ENCODE measurements at regions not wholly inside any gene's neighbourhood (a gene's known extent, or its start where the extent isn't known, plus 50 kb on each side); places are given as distances from the start of the nearest gene placed in this dataset.

- no peak overlapping the region for H3K23ac ChIP-seq (ENCODE audit: insufficient read length)
- no peak overlapping the region for H3K56ac ChIP-seq (replicated peaks; ENCODE audit: insufficient read length, low read depth, low read length)
- H3K18ac ChIP-seq (ENCODE audit: extremely low read depth, low read length) = no peak overlapping the region
- H4K20me1 ChIP-seq (replicated peaks in 1 of 2; ENCODE audit: control insufficient read depth in 1 of 2, insufficient read depth in 2 of 2, low read length in 2 of 2) = no peaks in the 10 kb centered on the region
- H3K4ac ChIP-seq (replicated peaks; ENCODE audit: insufficient read length, low read depth, low read length) = no peak overlapping the region
- no peak overlapping the region for H3K4me3 ChIP-seq (ENCODE audit: extremely low read depth in 1 of 4, insufficient read depth in 2 of 4, low read depth in 3 of 4, low read length in 4 of 4)
- H4K8ac ChIP-seq (ENCODE audit: extremely low read depth, insufficient read depth, low read length) = no peak overlapping the region
- H2AFZ ChIP-seq (ENCODE audit: low read length) = no peak overlapping the region
- H3K14ac ChIP-seq (ENCODE audit: insufficient read length) = no peak overlapping the region
- ChIA-PET CTCF (ENCODE audit: partially characterized antibody) (no interaction called here), POLR2A (ENCODE audit: partially characterized antibody) (no interaction called here)
- H3K9me3 ChIP-seq (ENCODE audit: insufficient read depth in 2 of 2, low read depth in 1 of 2, low read length in 1 of 2) = no peaks in the 10 kb centered on the region
- no peak overlapping the region for H2BK5ac ChIP-seq (ENCODE audit: low read depth, low read length)
- peaks cover 8% of the 10 kb centered on the region; the same call in 1 of the 2 replicates for H3K23me2 ChIP-seq (ENCODE audit: low read depth, low read length)
- H2BK15ac ChIP-seq (ENCODE audit: low read length) = 0 out of 2 replicates have a peak overlapping the region, but pooled peaks have one; percentile 31
- H3K9ac ChIP-seq (replicated peaks in 1 of 4; ENCODE audit: extremely low read depth in 1 of 4, low read depth in 3 of 4, low read length in 3 of 4) = no peak overlapping the region
- H3K27me3 ChIP-seq (replicated peaks in 1 of 4; ENCODE audit: control insufficient read depth in 3 of 4, extremely low read depth in 1 of 4, insufficient read depth in 3 of 4, low read length in 3 of 4) = no peaks in the 10 kb centered on the region
- no peak overlapping the region for H2BK120ac ChIP-seq (replicated peaks; ENCODE audit: low read depth, low read length)
- 90% methylated on average over 24 of the region's 24 CpGs; no CpG with 5 or more reads in 1 of the 2 experiments for WGBS, 2 experiments (ENCODE audit: extremely low coverage in 1 of 2, insufficient coverage in 1 of 2, insufficient read length in 1 of 2, insufficient replicate concordance in 2 of 2, low coverage in 1 of 2, low lambda C conversion rate in 2 of 2, missing lambda C conversion rate in 1 of 2)
- H2BK20ac ChIP-seq (ENCODE audit: low read length) = no peak overlapping the region
- H2AK5ac ChIP-seq (ENCODE audit: low read depth, low read length) = no peak overlapping the region
- H2BK12ac ChIP-seq (ENCODE audit: low read depth, low read length) = no peak overlapping the region
- no peaks in the 10 kb centered on the region for H3K36me3 ChIP-seq (ENCODE audit: control insufficient read depth in 2 of 4, insufficient read depth in 4 of 4, low read length in 3 of 4)
- no peaks in the 10 kb centered on the region for H3K79me1 ChIP-seq (ENCODE audit: low read depth, low read length)
- TF ChIP-seq CBX5 (IDR thresholded peaks at IDR 0.05; ENCODE audit: low read depth, low read length) = no peak
- 0 out of 2 replicates have a peak, but pooled peaks have one; percentile 19 for TF ChIP-seq E2F6 (IDR thresholded peaks at IDR 0.05)
- DNase-seq (ENCODE audit: low read depth in 1 of 2, low spot score in 2 of 2) = no peak
- H3K4me2 ChIP-seq (ENCODE audit: insufficient read depth in 1 of 2, low read depth in 2 of 2, low read length in 2 of 2) = no peak overlapping the region
- H3K79me2 ChIP-seq (ENCODE audit: control insufficient read depth in 1 of 2, insufficient read depth in 2 of 2, low read length in 2 of 2) = no peaks in the 10 kb centered on the region
- no peak overlapping the region for H4K91ac ChIP-seq (replicated peaks; ENCODE audit: insufficient read length, low read length)
- FAIRE-seq = no peak
- H3K27ac ChIP-seq (ENCODE audit: low read depth, low read length) = no peak overlapping the region
- peaks cover 0 to 15% (median 9%) of the 10 kb centered on the region in 4 experiments for H3K4me1 ChIP-seq (replicated peaks in 1 of 4; ENCODE audit: control insufficient read depth in 3 of 4, insufficient read depth in 4 of 4, low read length in 3 of 4)
- H4K5ac ChIP-seq (ENCODE audit: insufficient read length, low read depth, low read length) = no peak overlapping the region
These were observed 505.4 kb downstream of the MN1 start for GRCh38 chr22:27296091-27296675.

Data from H1 (cell line).